ENCODE measurements at regions not wholly inside any gene's neighbourhood (a gene's known extent, or its start where the extent isn't known, plus 50 kb on each side); places are given as distances from the start of the nearest gene placed in this dataset.

GRCh38 chr7:25391295-25391861 lies 163.1 kb upstream of the NPVF start:
- DNase-seq (ENCODE audit: insufficient read length, low spot score) (no peak), FAIRE-seq (no peak)

DNA sequence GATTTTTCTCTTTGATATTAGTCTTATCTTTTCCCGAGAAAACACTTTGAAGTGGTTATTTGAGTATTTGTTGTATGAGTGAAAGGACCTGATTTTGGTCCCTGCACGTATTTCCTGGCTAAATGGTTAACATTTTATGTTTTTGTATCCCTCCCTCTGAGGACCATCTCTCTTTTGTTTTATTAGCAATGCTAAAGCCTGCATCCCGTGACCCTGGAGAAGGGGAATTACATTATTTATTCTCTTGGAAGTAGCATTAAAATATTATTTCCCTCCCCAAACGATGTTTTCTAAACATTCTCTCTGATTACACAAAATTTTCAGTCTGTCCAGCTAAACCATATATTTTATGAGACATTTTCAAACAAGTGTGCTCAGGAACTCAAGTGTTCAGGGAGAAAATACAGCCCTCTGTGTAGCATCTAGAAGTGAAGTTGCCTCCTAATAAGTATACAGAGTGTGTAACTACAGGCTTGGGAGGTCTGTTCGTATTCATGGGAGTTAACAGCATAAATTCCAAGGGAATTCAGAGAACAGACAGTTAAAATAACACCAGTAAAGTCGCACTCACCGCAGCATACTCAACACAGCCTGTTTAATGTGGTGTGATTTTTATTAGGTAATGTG lies 163.8 kb upstream of the NPVF start:
- FAIRE-seq, result no peak

GRCh38 chr7:25392588-25393338 lies 164.5 kb upstream of the NPVF start:
- DNase-seq (ENCODE audit: insufficient read length, low spot score) (no peak), FAIRE-seq (no peak)

More for the DNA sequence above, 163.8 kb upstream of the NPVF start:
- no peak for DNase-seq (ENCODE audit: insufficient read length, low spot score)

DNA sequence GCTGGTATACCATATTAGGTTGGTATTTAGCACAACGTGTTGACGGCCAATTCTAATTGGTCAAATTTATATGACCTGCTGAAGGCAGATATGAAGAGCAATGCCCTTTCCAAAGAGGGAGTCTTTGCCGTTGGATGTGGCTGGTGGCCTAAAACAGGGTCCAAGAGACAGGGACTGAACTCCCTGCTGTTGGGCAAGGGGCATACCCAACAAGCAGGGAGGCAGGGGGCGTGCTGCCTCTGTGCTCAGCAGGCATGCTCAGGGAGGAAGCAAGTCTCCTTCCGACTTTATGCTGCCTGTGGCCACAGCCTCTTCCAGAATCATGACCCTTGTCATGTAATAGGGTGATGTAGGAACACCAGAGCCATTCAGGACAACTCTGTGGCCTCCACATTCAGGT lies 167.7 kb upstream of the NPVF start:
- no peak for DNase-seq (ENCODE audit: insufficient read length, low spot score)
- FAIRE-seq, result no peak

DNA sequence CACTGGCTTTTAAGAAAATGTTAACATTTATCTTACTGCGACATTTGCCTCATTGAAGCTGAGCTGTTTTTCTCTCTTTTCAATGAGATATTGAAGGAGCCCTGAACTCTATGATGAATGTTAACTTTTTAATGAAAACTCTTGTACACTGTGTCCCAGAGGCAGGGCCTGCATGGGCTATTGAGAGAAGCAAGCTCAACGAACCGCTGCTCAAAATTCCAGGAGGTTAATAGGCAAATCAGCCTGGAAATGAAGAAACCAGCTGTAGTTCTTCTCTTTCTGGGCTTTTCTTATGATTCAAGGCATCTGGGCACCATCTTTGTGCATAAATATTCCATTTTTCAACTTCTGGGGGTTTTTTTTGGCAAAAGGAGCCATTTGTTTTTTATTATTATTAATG lies 168.4 kb upstream of the NPVF start:
- FAIRE-seq (no peak), DNase-seq (ENCODE audit: insufficient read length, low spot score) (no peak)

- no peak for DNase-seq (ENCODE audit: insufficient read length, low spot score)
- no peak for FAIRE-seq
Observed at GRCh38 chr7:25398418-25398817, 170.1 kb upstream of the NPVF start.

DNA sequence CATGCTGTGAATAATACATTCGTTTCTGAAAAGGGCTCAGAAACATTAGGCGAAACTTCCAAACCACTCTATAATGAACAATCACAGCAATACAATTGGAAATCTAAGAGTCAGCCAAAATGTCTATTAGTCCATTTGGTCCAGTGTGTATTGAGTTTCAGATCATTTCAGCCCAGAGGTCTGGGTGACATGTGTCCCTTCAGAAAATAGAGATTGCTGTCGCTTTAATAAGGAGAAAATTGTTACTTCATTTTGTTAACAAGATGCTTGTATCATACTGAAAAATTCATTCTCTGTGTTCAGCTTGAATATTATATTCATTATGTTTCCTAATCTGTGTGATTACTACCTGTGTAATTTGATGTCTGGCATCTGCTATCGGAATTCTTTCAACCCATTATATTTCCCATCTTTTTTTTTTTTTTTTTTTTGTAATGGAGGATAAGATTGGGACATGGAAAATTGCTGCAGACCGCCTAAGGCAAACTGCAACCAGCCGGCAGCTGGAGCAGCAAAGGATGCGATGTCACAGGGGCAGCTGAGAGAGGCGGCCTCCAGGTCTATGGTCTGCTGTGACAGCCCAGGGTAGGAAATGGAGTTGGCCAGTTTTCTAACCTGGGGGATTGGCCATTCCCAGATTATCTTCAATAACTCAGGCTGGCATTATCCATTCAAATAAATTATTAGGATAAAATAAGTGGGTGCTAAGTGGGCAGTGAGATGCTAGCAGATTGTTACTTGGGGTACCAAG lies 170.9 kb upstream of the NPVF start:
- no peak for DNase-seq (ENCODE audit: insufficient read length, low spot score)

DNA sequence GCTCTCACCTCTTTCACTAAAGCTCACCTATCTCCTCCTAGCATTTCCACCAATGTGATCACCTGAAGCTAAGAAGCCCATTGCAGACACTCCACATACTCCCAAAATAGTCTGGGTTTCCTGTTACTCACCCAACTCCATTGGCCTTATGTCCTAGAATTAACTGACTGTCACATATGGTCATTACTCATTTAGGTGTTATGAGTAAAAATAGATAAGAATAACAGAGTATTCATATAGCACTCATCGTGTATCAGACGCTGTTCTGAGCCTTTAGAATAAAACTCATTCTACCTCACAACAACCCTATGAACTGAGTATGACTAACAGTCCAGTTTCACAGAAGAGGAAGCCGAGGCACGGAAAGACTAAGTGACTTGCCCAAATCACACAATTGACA lies 174.2 kb upstream of the NPVF start:
- no peak for DNase-seq (ENCODE audit: insufficient read length, low spot score)
- FAIRE-seq, result no peak

More for the DNA sequence above, 170.9 kb upstream of the NPVF start:
- FAIRE-seq, result no peak

GRCh38 chr7:25405736-25406135 lies 177.4 kb upstream of the NPVF start:
- FAIRE-seq (no peak), DNase-seq (ENCODE audit: insufficient read length, low spot score) (no peak)

DNA sequence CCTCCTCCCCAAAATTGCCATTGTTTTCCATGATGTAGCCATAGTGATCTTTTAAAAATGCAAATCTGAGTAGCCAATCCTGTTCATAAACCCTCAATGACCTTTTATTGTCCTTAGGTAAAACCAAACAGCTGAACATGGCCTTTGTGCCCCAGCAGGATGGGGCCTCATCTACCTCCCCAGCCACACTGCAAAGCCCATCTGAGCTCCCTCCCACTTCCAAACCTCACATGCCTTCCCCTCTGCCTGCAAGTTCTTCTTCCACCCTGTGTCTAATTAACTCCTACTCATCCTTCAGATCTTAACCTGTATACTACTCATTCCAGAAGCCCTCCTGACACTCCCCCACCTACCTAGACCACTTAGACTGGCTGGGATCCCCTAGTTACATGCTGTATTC lies 178.8 kb upstream of the NPVF start:
- DNase-seq (ENCODE audit: insufficient read length, low spot score) (no peak), FAIRE-seq (no peak)

- DNase-seq (ENCODE audit: insufficient read length, low spot score) (no peak), FAIRE-seq (no peak)
Observed at GRCh38 chr7:25408012-25408687, 179.9 kb upstream of the NPVF start.

GRCh38 chr7:25408876-25409275 lies 180.6 kb upstream of the NPVF start:
- no peak for DNase-seq (ENCODE audit: insufficient read length, low spot score)
- no peak for FAIRE-seq

GRCh38 chr7:25409897-25410636 lies 181.8 kb upstream of the NPVF start:
- DNase-seq (ENCODE audit: insufficient read length, low spot score) (no peak), FAIRE-seq (no peak)

- FAIRE-seq (no peak), DNase-seq (ENCODE audit: insufficient read length, low spot score) (no peak)
Observed at GRCh38 chr7:25420771-25421170, 192.5 kb upstream of the NPVF start.

DNA sequence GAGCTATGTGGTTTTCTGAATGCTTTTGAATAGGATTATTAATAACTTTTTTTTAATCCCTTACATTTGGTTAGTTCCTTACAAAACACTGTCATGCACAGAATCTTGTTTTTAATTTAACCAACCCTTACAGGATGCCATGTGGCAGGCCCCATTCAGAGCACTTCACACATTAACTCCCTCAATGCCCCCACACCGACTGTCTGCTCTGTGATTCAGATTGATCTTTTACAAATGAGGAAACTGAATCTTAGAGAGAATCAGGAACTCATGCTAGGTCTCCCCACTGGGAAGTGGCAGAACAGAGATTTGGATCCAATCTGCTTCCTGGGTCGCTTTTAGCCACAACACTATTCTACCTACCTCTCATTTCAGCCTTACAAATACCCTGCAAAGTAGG lies 195.8 kb upstream of the NPVF start:
- DNase-seq (ENCODE audit: insufficient read length, low spot score), result no peak

DNA sequence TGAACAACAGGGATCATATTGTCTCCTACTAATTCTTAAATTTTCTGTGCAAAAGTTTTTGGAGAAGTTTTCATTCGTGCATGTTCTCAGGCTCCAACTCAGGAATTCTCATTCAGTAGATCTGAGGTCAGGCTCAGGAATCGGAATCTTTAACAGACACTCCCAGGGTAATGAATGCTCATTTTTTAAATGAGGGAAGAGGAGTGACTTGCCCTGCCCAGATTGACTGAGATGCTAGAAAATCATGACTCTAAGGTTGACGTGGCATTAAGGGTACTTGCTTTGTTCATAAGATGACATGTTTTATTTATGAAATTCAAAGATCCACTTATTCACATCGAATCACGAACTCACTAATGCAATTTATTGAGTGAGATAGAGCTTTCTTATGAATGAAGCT lies 196.6 kb upstream of the NPVF start:
- no peak for FAIRE-seq

More for the DNA sequence above, 195.8 kb upstream of the NPVF start:
- no peak for FAIRE-seq

GRCh38 chr7:25427721-25428120 lies 199.4 kb upstream of the NPVF start:
- FAIRE-seq (no peak), DNase-seq (ENCODE audit: insufficient read length, low spot score) (no peak)

More for the DNA sequence above, 196.6 kb upstream of the NPVF start:
- no peak for DNase-seq (ENCODE audit: insufficient read length, low spot score)

GRCh38 chr7:25429731-25430130 lies 201.4 kb upstream of the NPVF start:
- FAIRE-seq (no peak), DNase-seq (ENCODE audit: insufficient read length, low spot score) (no peak)

GRCh38 chr7:25430200-25430931 lies 202.1 kb upstream of the NPVF start:
- no peak for FAIRE-seq
- no peak for DNase-seq (ENCODE audit: insufficient read length, low spot score)

All from HTR-8/SVneo (cell line).